ENCODE measurements at regions not wholly inside any gene's neighbourhood (a gene's known extent, or its start where the extent isn't known, plus 50 kb on each side); places are given as distances from the start of the nearest gene placed in this dataset.

- no peak overlapping the region for H3K4me2 ChIP-seq (ENCODE audit: low read length)
- no peaks in the 10 kb centered on the region for H3K4me1 ChIP-seq (ENCODE audit: insufficient read depth, low read length, severe bottlenecking)
- no peak overlapping the region for H3K4me3 ChIP-seq (ENCODE audit: low read depth, low read length, poor library complexity, severe bottlenecking)
- H3K79me2 ChIP-seq (ENCODE audit: insufficient read depth, low read length): no peaks in the 10 kb centered on the region
- TF ChIP-seq CTCF (IDR thresholded peaks at IDR 0.05; ENCODE audit: low read length): no peak
- no peak for TF ChIP-seq EZH2 (IDR thresholded peaks at IDR 0.05; ENCODE audit: borderline replicate concordance, low read length)
- H3F3A ChIP-seq (ENCODE audit: insufficient read depth, low read length): no peaks in the 10 kb centered on the region
- no peaks in the 10 kb centered on the region for H3K9me3 ChIP-seq (ENCODE audit: low read length)
- no peaks in the 10 kb centered on the region for H3K36me3 ChIP-seq (ENCODE audit: insufficient read depth, low read length)
- no peak overlapping the region for H3K9ac ChIP-seq (ENCODE audit: low read length)
- no peaks in the 10 kb centered on the region for H4K20me1 ChIP-seq (ENCODE audit: insufficient read depth, low read length)
- no peaks in the 10 kb centered on the region for H3K27me3 ChIP-seq (ENCODE audit: insufficient read depth, low read length)
- no peaks in the 10 kb centered on the region for H3K9me2 ChIP-seq (ENCODE audit: low read depth, low read length)
- H2AFZ ChIP-seq (ENCODE audit: low read length): no peak overlapping the region
- H3K27ac ChIP-seq (ENCODE audit: low read depth, low read length, poor library complexity, severe bottlenecking): no peak overlapping the region
Measured at GRCh38 chr9:28758341-28758740, 1185.1 kb upstream of the C9orf72 start.

- TF ChIP-seq CTCF (IDR thresholded peaks at IDR 0.05; ENCODE audit: low read length): no peak
- no peak for TF ChIP-seq EZH2 (IDR thresholded peaks at IDR 0.05; ENCODE audit: borderline replicate concordance, low read length)
- Histone ChIP-seq H3K27ac (ENCODE audit: low read depth, low read length, poor library complexity, severe bottlenecking) (no peak overlapping the region), H4K20me1 (ENCODE audit: insufficient read depth, low read length) (no peaks in the 10 kb centered on the region), H2AFZ (ENCODE audit: low read length) (no peak overlapping the region), H3K9ac (ENCODE audit: low read length) (no peak overlapping the region), H3F3A (ENCODE audit: insufficient read depth, low read length) (no peaks in the 10 kb centered on the region), H3K4me1 (ENCODE audit: insufficient read depth, low read length, severe bottlenecking) (no peaks in the 10 kb centered on the region), H3K36me3 (ENCODE audit: insufficient read depth, low read length) (no peaks in the 10 kb centered on the region), H3K4me3 (ENCODE audit: low read depth, low read length, poor library complexity, severe bottlenecking) (no peak overlapping the region), H3K27me3 (ENCODE audit: insufficient read depth, low read length) (no peaks in the 10 kb centered on the region), H3K9me3 (ENCODE audit: low read length) (no peaks in the 10 kb centered on the region), H3K79me2 (ENCODE audit: insufficient read depth, low read length) (no peaks in the 10 kb centered on the region), H3K9me2 (ENCODE audit: low read depth, low read length) (no peaks in the 10 kb centered on the region), H3K4me2 (ENCODE audit: low read length) (no peak overlapping the region)
Measured at GRCh38 chr9:28758971-28759370, 1185.7 kb upstream of the C9orf72 start.

- Histone ChIP-seq H3K4me1 (ENCODE audit: insufficient read depth, low read length, severe bottlenecking) (no peaks in the 10 kb centered on the region), H3K9me2 (ENCODE audit: low read depth, low read length) (no peaks in the 10 kb centered on the region), H2AFZ (ENCODE audit: low read length) (no peak overlapping the region), H4K20me1 (ENCODE audit: insufficient read depth, low read length) (no peaks in the 10 kb centered on the region), H3K79me2 (ENCODE audit: insufficient read depth, low read length) (no peaks in the 10 kb centered on the region), H3K27me3 (ENCODE audit: insufficient read depth, low read length) (no peaks in the 10 kb centered on the region), H3K36me3 (ENCODE audit: insufficient read depth, low read length) (no peaks in the 10 kb centered on the region), H3F3A (ENCODE audit: insufficient read depth, low read length) (no peaks in the 10 kb centered on the region), H3K9me3 (ENCODE audit: low read length) (no peaks in the 10 kb centered on the region), H3K9ac (ENCODE audit: low read length) (no peak overlapping the region), H3K4me2 (ENCODE audit: low read length) (no peak overlapping the region), H3K27ac (ENCODE audit: low read depth, low read length, poor library complexity, severe bottlenecking) (no peak overlapping the region), H3K4me3 (ENCODE audit: low read depth, low read length, poor library complexity, severe bottlenecking) (no peak overlapping the region)
- TF ChIP-seq CTCF (IDR thresholded peaks at IDR 0.05; ENCODE audit: low read length): no peak
- no peak for TF ChIP-seq EZH2 (IDR thresholded peaks at IDR 0.05; ENCODE audit: borderline replicate concordance, low read length)
Measured at GRCh38 chr9:28762167-28762566, 1188.9 kb upstream of the C9orf72 start.
